Fibroblast of villous mesenchyme (primary cell): ENCODE measurements at regions not wholly inside any gene's neighbourhood (a gene's known extent, or its start where the extent isn't known, plus 50 kb on each side); places are given as distances from the start of the nearest gene placed in this dataset.

Experiments used
- DNase-seq: peaks from one replicate; pipeline ENCODE4 v3.0.0-alpha.2; 2010; ENCODE audit warnings: low read depth
- H3K4me3 ChIP-seq: 2 replicates; pipeline ENCODE4 v1.5.1; 2011; ENCODE audit warnings: low read depth, mild to moderate bottlenecking, low read length
- TF ChIP-seq, protein P1 (sequence below): IDR thresholded peaks from 2 replicates; pipeline ENCODE4 v1.5.1; 2012; ENCODE audit warnings: low read depth, mild to moderate bottlenecking, low read length; ENCODE audit not compliant: insufficient read depth

DNA sequence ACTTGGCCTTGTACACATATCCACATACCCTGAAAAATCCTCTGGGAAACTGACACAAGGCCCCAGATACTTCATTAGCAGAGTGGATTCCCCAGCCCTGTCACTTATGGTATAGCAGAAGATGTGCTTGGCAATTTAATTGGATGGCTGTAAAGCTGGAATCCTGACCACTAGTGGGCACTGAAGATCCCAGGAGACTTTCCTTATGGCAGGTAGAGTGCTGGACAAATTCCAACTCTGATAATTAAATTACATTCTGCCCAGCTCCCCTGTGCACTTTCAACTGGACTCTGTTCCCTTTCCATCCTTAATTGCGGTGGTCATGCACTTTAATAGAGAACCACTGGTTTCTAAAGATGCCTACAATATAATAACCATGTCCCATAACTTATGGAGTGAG lies 119.8 kb downstream of the DCK start:
- TF ChIP-seq, protein P1, sequence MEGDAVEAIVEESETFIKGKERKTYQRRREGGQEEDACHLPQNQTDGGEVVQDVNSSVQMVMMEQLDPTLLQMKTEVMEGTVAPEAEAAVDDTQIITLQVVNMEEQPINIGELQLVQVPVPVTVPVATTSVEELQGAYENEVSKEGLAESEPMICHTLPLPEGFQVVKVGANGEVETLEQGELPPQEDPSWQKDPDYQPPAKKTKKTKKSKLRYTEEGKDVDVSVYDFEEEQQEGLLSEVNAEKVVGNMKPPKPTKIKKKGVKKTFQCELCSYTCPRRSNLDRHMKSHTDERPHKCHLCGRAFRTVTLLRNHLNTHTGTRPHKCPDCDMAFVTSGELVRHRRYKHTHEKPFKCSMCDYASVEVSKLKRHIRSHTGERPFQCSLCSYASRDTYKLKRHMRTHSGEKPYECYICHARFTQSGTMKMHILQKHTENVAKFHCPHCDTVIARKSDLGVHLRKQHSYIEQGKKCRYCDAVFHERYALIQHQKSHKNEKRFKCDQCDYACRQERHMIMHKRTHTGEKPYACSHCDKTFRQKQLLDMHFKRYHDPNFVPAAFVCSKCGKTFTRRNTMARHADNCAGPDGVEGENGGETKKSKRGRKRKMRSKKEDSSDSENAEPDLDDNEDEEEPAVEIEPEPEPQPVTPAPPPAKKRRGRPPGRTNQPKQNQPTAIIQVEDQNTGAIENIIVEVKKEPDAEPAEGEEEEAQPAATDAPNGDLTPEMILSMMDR: no peak
- no peak for DNase-seq
- no peak overlapping the region for H3K4me3 ChIP-seq

DNA sequence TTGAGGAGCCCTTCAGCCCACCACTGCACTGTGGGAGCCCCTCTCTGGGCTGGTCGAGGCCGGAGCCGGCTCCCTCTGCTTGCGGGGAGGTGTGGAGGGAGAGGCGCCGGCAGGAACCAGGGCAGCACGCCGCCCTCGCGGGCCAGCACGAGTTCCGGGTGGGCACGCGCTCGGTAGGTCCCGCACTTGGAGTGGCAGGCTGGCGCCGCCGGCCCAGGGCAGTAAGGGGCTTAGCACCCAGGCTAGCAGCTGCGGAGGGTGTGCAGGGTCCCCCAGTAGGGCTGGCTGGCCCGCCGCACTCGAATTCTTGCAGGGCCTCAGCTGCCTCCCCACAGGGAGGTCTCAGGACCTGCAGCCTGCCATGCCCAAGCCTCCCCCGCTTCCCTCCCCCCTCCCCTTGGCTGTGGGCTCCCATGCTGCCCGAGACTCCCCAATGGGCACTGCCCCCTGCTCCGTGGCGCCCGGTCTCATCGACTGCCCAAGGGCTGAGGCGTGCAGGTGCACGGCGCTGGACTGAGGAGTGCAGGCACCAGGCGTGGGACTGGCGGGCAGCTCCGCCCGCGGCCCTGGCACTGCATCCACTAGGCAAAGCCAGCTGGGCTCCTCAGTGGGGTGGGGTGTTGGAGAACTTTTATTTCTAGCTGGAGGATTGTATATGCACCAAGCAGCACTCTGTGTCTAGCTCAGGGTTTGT lies 127.5 kb downstream of the DCK start:
- TF ChIP-seq, protein P1: no peak
- DNase-seq: no peak
- H3K4me3 ChIP-seq: no peak overlapping the region

DNA sequence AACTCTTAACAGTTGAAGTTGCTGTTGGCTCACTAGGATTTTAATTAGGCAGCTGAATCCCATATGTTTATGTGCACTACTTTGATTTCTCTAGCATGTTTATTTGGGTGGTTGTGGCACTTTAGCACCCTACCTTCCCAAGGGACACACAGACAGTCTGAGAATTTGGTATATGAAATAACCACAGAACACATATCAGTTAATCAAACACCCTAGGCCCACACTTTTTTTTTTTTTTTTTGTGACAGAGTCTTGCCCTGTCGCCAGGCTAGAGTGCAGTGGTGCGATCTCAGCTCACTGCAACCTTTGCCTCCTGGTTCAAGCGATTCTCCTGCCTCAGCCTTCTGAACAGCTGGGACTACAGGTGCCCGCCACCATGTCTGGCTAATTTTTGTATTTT lies 130.5 kb downstream of the DCK start:
- DNase-seq: no peak
- TF ChIP-seq, protein P1: no peak
- no peak overlapping the region for H3K4me3 ChIP-seq

DNA sequence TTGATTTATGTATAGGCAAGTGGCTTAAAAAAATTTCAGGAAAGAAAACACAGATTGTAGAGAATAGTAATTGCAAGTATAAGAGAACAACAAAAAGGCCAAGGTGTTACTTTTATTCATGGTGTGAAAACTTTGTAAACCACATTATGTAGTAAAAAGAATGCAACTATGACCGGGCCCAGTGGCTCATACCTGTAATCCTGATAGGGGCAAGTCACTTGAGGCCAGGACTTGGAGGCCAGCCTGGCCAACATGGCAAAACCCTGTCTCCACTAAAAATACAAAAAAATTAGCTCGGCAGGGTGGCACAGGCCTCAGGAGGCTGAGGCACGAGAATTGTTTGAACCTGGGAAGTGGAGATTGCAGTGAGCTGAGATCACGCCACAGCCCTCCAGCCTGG lies 131.7 kb downstream of the DCK start:
- TF ChIP-seq, protein P1: no peak
- no peak overlapping the region for H3K4me3 ChIP-seq
- no peak for DNase-seq

DNA sequence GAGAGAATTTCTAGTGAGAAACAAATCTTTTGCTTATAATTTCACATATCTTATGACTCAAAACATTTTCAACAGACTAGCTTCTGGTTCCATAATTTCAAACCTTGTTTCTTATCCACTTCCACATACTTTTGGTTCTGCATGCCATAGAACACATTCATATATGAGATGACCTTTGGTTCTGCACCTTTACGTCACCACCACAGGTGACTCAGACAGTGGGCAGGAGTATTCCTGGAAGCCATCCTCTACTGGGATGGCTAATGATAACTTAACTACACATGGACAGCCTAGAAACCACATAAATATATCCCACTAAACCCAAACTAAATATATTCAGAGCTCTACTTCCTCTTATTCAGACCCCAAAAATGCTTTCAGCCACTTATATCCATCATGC lies 133.3 kb downstream of the DCK start:
- TF ChIP-seq, protein P1: no peak
- H3K4me3 ChIP-seq: no peak overlapping the region
- DNase-seq: peak; percentile 48

DNA sequence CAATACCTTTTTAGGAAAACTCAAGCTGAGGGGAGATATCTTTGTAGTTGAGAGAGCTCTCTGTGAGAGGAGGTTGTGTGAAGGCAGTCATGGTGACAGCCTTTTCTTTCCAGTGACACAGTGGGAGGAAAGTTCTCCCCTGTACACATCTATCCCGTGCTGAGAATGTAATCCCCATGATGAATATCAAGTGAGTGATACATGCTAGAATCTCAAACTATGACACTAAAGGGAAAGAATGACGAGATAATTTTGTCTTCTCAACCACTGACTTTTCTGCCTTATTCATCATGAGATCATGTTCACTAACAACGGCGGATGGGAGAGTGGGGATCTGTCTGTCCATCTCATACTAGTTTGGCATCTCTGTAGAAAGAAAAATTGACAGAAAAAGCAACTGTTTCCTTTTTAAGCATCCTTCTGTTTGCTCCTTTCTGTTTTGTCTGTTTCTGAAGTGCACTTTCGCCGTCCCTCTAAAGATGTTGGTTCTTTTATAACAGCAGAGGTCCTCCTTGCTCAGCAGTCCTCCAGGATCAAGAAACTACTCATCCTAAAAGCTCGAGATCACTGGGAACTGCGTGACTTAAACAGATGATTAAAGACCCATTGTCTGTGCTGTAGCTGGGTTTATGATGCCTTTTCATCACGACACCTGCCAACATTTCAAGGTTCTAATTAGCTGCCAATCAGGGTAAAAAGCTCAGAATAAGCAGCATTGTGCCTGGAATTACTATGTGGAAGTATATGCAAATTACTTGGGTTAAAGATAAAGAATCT lies 137.6 kb downstream of the DCK start:
- TF ChIP-seq, protein P1: peak; percentile 7
- no peak overlapping the region for H3K4me3 ChIP-seq
- DNase-seq: peak; percentile 30
